ENCODE measurements at regions not wholly inside any gene's neighbourhood (a gene's known extent, or its start where the extent isn't known, plus 50 kb on each side); places are given as distances from the start of the nearest gene placed in this dataset.

DNA sequence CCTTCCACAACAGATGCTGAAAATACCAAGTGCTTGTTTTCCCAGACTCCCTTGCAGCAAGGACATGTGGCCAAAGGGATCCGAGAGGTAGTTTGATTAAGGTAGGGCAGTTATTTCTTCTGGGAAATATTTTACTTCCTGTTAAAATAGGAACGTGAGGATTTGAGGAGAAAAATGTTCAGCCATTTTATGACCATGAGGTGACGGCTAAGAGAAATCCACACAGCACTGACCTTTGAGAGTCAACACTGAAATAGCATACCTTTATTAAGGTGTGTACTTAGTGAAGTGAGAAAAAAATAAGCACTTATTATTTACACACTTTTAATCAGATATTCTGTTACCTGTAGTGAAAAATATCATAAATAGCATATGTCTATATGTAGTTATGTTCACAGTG lies 133.9 kb downstream of the PPP1R3A start:
- DNase-seq = no peak
- H3K27me3 ChIP-seq (ENCODE audit: insufficient read depth) = peaks cover 6% of the 10 kb centered on the region; the same call in 1 of the 2 replicates
- no peaks in the 10 kb centered on the region for H3K36me3 ChIP-seq (replicated peaks in 1 of 2; ENCODE audit: control insufficient read depth in 1 of 2, insufficient read depth in 2 of 2, low read length in 1 of 2)
- no peak for TF ChIP-seq JUND (IDR thresholded peaks at IDR 0.05)
- no peak for TF ChIP-seq NRF1 (IDR thresholded peaks at IDR 0.05; ENCODE audit: low read depth, low read length)
- TF ChIP-seq YY1 (IDR thresholded peaks at IDR 0.05; ENCODE audit: low read depth) = no peak
- TF ChIP-seq, protein P1, sequence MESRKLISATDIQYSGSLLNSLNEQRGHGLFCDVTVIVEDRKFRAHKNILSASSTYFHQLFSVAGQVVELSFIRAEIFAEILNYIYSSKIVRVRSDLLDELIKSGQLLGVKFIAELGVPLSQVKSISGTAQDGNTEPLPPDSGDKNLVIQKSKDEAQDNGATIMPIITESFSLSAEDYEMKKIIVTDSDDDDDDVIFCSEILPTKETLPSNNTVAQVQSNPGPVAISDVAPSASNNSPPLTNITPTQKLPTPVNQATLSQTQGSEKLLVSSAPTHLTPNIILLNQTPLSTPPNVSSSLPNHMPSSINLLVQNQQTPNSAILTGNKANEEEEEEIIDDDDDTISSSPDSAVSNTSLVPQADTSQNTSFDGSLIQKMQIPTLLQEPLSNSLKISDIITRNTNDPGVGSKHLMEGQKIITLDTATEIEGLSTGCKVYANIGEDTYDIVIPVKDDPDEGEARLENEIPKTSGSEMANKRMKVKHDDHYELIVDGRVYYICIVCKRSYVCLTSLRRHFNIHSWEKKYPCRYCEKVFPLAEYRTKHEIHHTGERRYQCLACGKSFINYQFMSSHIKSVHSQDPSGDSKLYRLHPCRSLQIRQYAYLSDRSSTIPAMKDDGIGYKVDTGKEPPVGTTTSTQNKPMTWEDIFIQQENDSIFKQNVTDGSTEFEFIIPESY (IDR thresholded peaks at IDR 0.05; ENCODE audit: borderline replicate concordance, low read depth) = no peak
- TF ChIP-seq, protein P2, sequence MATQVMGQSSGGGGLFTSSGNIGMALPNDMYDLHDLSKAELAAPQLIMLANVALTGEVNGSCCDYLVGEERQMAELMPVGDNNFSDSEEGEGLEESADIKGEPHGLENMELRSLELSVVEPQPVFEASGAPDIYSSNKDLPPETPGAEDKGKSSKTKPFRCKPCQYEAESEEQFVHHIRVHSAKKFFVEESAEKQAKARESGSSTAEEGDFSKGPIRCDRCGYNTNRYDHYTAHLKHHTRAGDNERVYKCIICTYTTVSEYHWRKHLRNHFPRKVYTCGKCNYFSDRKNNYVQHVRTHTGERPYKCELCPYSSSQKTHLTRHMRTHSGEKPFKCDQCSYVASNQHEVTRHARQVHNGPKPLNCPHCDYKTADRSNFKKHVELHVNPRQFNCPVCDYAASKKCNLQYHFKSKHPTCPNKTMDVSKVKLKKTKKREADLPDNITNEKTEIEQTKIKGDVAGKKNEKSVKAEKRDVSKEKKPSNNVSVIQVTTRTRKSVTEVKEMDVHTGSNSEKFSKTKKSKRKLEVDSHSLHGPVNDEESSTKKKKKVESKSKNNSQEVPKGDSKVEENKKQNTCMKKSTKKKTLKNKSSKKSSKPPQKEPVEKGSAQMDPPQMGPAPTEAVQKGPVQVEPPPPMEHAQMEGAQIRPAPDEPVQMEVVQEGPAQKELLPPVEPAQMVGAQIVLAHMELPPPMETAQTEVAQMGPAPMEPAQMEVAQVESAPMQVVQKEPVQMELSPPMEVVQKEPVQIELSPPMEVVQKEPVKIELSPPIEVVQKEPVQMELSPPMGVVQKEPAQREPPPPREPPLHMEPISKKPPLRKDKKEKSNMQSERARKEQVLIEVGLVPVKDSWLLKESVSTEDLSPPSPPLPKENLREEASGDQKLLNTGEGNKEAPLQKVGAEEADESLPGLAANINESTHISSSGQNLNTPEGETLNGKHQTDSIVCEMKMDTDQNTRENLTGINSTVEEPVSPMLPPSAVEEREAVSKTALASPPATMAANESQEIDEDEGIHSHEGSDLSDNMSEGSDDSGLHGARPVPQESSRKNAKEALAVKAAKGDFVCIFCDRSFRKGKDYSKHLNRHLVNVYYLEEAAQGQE (IDR thresholded peaks at IDR 0.05; ENCODE audit: low read depth, low read length) = no peak
- no peak for TF ChIP-seq GATA2 (CRISPR knock-in tag; IDR thresholded peaks at IDR 0.05)
- TF ChIP-seq MEF2A (IDR thresholded peaks at IDR 0.05; ENCODE audit: borderline replicate concordance, low read depth) = no peak
- no peak for TF ChIP-seq TCF12 (IDR thresholded peaks at IDR 0.05)
- TF ChIP-seq, protein P3, sequence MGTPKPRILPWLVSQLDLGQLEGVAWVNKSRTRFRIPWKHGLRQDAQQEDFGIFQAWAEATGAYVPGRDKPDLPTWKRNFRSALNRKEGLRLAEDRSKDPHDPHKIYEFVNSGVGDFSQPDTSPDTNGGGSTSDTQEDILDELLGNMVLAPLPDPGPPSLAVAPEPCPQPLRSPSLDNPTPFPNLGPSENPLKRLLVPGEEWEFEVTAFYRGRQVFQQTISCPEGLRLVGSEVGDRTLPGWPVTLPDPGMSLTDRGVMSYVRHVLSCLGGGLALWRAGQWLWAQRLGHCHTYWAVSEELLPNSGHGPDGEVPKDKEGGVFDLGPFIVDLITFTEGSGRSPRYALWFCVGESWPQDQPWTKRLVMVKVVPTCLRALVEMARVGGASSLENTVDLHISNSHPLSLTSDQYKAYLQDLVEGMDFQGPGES (IDR thresholded peaks at IDR 0.05; ENCODE audit: low read depth, low read length) = no peak
- no peak for TF ChIP-seq EP300 (IDR thresholded peaks at IDR 0.05; ENCODE audit: borderline replicate concordance in 1 of 2, low read depth in 1 of 2, low read length in 1 of 2)
- TF ChIP-seq RCOR1 (IDR thresholded peaks at IDR 0.05; ENCODE audit: low read length) = no peak
- no peak for TF ChIP-seq FOXM1 (IDR thresholded peaks at IDR 0.05; ENCODE audit: low read depth)
- TF ChIP-seq FOXJ3 (CRISPR knock-in tag; IDR thresholded peaks at IDR 0.05) = no peak
- no peak for TF ChIP-seq EZH2phosphoT487 (IDR thresholded peaks at IDR 0.05; ENCODE audit: borderline replicate concordance, low read depth)
- no peak for TF ChIP-seq GABPA (IDR thresholded peaks at IDR 0.05; ENCODE audit: low read depth)
- no peak for TF ChIP-seq SMC3 (IDR thresholded peaks at IDR 0.05; ENCODE audit: low read depth, low read length)
- TF ChIP-seq, protein P4, sequence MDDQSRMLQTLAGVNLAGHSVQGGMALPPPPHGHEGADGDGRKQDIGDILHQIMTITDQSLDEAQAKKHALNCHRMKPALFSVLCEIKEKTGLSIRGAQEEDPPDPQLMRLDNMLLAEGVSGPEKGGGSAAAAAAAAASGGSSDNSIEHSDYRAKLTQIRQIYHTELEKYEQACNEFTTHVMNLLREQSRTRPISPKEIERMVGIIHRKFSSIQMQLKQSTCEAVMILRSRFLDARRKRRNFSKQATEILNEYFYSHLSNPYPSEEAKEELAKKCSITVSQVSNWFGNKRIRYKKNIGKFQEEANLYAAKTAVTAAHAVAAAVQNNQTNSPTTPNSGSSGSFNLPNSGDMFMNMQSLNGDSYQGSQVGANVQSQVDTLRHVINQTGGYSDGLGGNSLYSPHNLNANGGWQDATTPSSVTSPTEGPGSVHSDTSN (IDR thresholded peaks at IDR 0.05) = no peak
- no peak overlapping the region for H3K4me3 ChIP-seq (ENCODE audit: low read depth in 2 of 2, low read length in 1 of 2)
- H2AFZ ChIP-seq (ENCODE audit: low read depth) = no peak overlapping the region
- no peak overlapping the region for H3K9ac ChIP-seq
- no peak overlapping the region for H3K4me2 ChIP-seq
- no peak overlapping the region for H3K27ac ChIP-seq (ENCODE audit: low read depth in 2 of 2, low read length in 1 of 2)
- H3F3A ChIP-seq (replicated peaks; ENCODE audit: insufficient read depth) = no peaks in the 10 kb centered on the region
- ChIA-PET CTCF (no interaction called here), POLR2A (no interaction called here)
- no peaks in the 10 kb centered on the region for H3K9me2 ChIP-seq
- no peaks in the 10 kb centered on the region for H3K9me3 ChIP-seq
- no peaks in the 10 kb centered on the region for H4K20me1 ChIP-seq (ENCODE audit: insufficient read depth)
- WGBS (ENCODE audit: low lambda C conversion rate) = 2% methylated on average over 3 of the region's 3 CpGs
- H3K79me2 ChIP-seq (ENCODE audit: insufficient read depth) = no peaks in the 10 kb centered on the region
- no peaks in the 10 kb centered on the region for H3K4me1 ChIP-seq (ENCODE audit: control insufficient read depth in 1 of 2, insufficient read depth in 2 of 2, low read depth in 1 of 2, low read length in 1 of 2)
